GM12878 (cell line): ENCODE measurements at regions not wholly inside any gene's neighbourhood (a gene's known extent, or its start where the extent isn't known, plus 50 kb on each side); places are given as distances from the start of the nearest gene placed in this dataset.

Experiments
- ATAC-seq: fragments of 200-7000 bp; cut with Tn5 transposase; 3 replicates; pipeline ENCODE4 v1.9.1; 2020; ENCODE audit warnings: mild to moderate bottlenecking, moderate library complexity
- BruUV-seq: library from RNA; stranded (reverse); fragments of 400-500 nt; replicated peaks from 2 replicates; lab custom pipeline; 2021; lab: Mats Ljungman, UMichigan
- CTCF ChIA-PET: fragments of 300-600 bp; sonication (Branson Sonifier 250); formaldehyde crosslinking; extraction: SDS; loops from one replicate; lab custom pipeline; 2021; ENCODE audit warnings: inconsistent platforms; lab: Yijun Ruan, JAX
- POLR2A ChIA-PET: fragments of 350-600 bp; formaldehyde crosslinking; extraction: SDS; loops from one replicate; lab custom pipeline; 2021; ENCODE audit warnings: inconsistent platforms; lab: Charles Lee
- RAD21 ChIA-PET: fragments of 300-600 bp; sonication (Branson Sonifier 250); formaldehyde crosslinking; loops from one replicate; lab custom pipeline; 2023; ENCODE audit warnings: antibody characterized with exemption; ENCODE audit not compliant: unreplicated experiment; lab: Charles Lee
- SMC1A ChIA-PET: fragments of 300-600 bp; sonication (Branson Sonifier 250); formaldehyde crosslinking; loops from one replicate; lab custom pipeline; 2023; ENCODE audit not compliant: unreplicated experiment, uncharacterized antibody; lab: Charles Lee
- DNase-seq: peaks from one replicate; pipeline ENCODE4 v3.0.0-alpha.2; 2011; ENCODE audit warnings: low read depth, low spot score
- FAIRE-seq: peaks from 3 replicates; lab custom pipeline; 2011; peaks lifted over from hg19 to GRCh38; lab: Jason Lieb, UNC
- H2AFZ ChIP-seq: 2 replicates; pipeline ENCODE4 v1.6.0; 2011; ENCODE audit warnings: low read depth, low read length, control low read depth; ENCODE audit not compliant: control insufficient read depth
- H3K27ac ChIP-seq: 2 replicates; pipeline ENCODE4 v1.5.1; 2011; ENCODE audit warnings: control low read depth; ENCODE audit not compliant: control insufficient read depth, insufficient read depth
- H3K27me3 ChIP-seq, 2 experiments: replicated peaks in 1 of 2; 2 replicates each; pipeline versions ENCODE4 v1.6.0 to v1.6.1; 2011; ENCODE audit warnings: low read length in 1 of 2; ENCODE audit not compliant: control insufficient read depth in 2 of 2, insufficient read depth in 2 of 2
- H3K36me3 ChIP-seq, 2 experiments: 2 replicates each; pipeline ENCODE4 v1.5.1; 2011; ENCODE audit warnings: low read length in 1 of 2; ENCODE audit not compliant: control insufficient read depth in 2 of 2, insufficient read depth in 2 of 2
- H3K4me1 ChIP-seq: 2 replicates; pipeline ENCODE4 v1.6.1; 2011; ENCODE audit warnings: mild to moderate bottlenecking, low read length, moderate library complexity, mixed read lengths; ENCODE audit not compliant: control insufficient read depth, insufficient read depth
- H3K4me2 ChIP-seq: 2 replicates; pipeline ENCODE4 v1.6.0; 2011; ENCODE audit warnings: control low read depth; ENCODE audit not compliant: control insufficient read depth, insufficient read depth
- H3K4me3 ChIP-seq: fragments of 200-600 bp; sonication (generic); 2 replicates; pipeline ENCODE4 v1.5.1; 2016
- H3K79me2 ChIP-seq: 2 replicates; pipeline ENCODE4 v1.6.0; 2011; ENCODE audit warnings: low read length; ENCODE audit not compliant: control insufficient read depth, insufficient read depth
- H3K9ac ChIP-seq: 2 replicates; pipeline ENCODE4 v1.8.0; 2011; ENCODE audit warnings: low read length, control low read depth, mixed read lengths; ENCODE audit not compliant: control insufficient read depth, insufficient read depth
- H3K9me3 ChIP-seq: replicated peaks from 3 replicates; pipeline ENCODE4 v1.5.1; 2011; ENCODE audit warnings: mild to moderate bottlenecking, low read length; ENCODE audit not compliant: control insufficient read depth, insufficient read depth
- H4K20me1 ChIP-seq: 2 replicates; pipeline ENCODE4 v1.6.0; 2011; ENCODE audit not compliant: control insufficient read depth, insufficient read depth
- ATF7 ChIP-seq: fragments of 450-650 bp; IDR thresholded peaks from 2 replicates; pipeline ENCODE4 v1.6.1; 2016; ENCODE audit warnings: low read depth, mild to moderate bottlenecking
- DPF2 ChIP-seq: fragments of 450-650 bp; IDR thresholded peaks from 2 replicates; pipeline ENCODE4 v1.6.1; 2017; ENCODE audit warnings: mild to moderate bottlenecking
- EGR1 ChIP-seq, 2 experiments: IDR thresholded peaks; 1 replicate in 1 of 2; 2 replicates in 1 of 2; pipeline ENCODE4 v1.6.1; 2011 to 2012; ENCODE audit warnings: low read depth in 2 of 2, low read length in 2 of 2, borderline replicate concordance in 1 of 2, mild to moderate bottlenecking in 1 of 2, moderate library complexity in 1 of 2
- FOS ChIP-seq: IDR thresholded peaks from 3 replicates; pipeline ENCODE4 v1.6.1; 2011; ENCODE audit warnings: borderline replicate concordance; ENCODE audit not compliant: insufficient read length; ENCODE audit errors: extremely low read depth
- GABPA ChIP-seq: IDR thresholded peaks from 2 replicates; pipeline ENCODE4 v1.6.1; 2014; ENCODE audit warnings: antibody characterized with exemption, low read depth, mild to moderate bottlenecking, inconsistent platforms
- HDAC6 ChIP-seq: fragments of 200-600 bp; sonication (generic); IDR thresholded peaks from one replicate; pipeline ENCODE4 v1.8.0; 2017; ENCODE audit warnings: antibody characterized with exemption; ENCODE audit not compliant: unreplicated experiment
- NBN ChIP-seq: fragments of 450-650 bp; IDR thresholded peaks from 2 replicates; pipeline ENCODE4 v1.6.1; 2016
- NFIC ChIP-seq: IDR thresholded peaks from 2 replicates; pipeline ENCODE4 v1.6.1; 2012; ENCODE audit warnings: low read depth, mild to moderate bottlenecking, inconsistent platforms, low read length, moderate library complexity
- NR2C2 ChIP-seq: IDR thresholded peaks from 2 replicates; pipeline ENCODE4 v1.6.1; 2011; ENCODE audit warnings: borderline replicate concordance, low read depth; ENCODE audit not compliant: control insufficient read depth, insufficient read length
- STAT1 ChIP-seq: fragments of 450-650 bp; conservative IDR thresholded peaks from 2 replicates; pipeline ENCODE4 v1.6.1; 2014; ENCODE audit warnings: antibody characterized with exemption, mild to moderate bottlenecking
- TCF3 ChIP-seq: IDR thresholded peaks from 2 replicates; pipeline ENCODE4 v1.6.1; 2012; ENCODE audit warnings: low read depth, mild to moderate bottlenecking, low read length, borderline replicate concordance; ENCODE audit not compliant: insufficient read depth
- WGBS: methylation state at CpG from one replicate; pipeline ENCODE4 v1.1.6; 2016; ENCODE audit warnings: low lambda C conversion rate; ENCODE audit not compliant: insufficient replicate concordance, insufficient coverage; ENCODE audit errors: missing lambda C conversion rate; 5-methylcytosine and 5-hydroxymethylcytosine counted together
- in situ Hi-C: fragments of 300-500 bp; cut with MboI; formaldehyde crosslinking; loops from 9 replicates; pipeline ENCODE4 v1.14.3; 2018; ENCODE audit warnings: mixed read lengths
- intact Hi-C: fragments of 100-400 bp; cut with micrococcal nuclease; formaldehyde crosslinking; loops from one replicate; pipeline ENCODE4 v1.14.2; 2022; ENCODE audit not compliant: unreplicated experiment
- TF ChIP-seq, protein P1 (sequence below): IDR thresholded peaks from 2 replicates; pipeline ENCODE4 v1.6.1; 2011; ENCODE audit warnings: low read depth, low read length, improper control_type of control experiment, borderline replicate concordance
- TF ChIP-seq, protein P2 (sequence below): IDR thresholded peaks from 2 replicates; pipeline ENCODE4 v1.6.1; 2012; ENCODE audit warnings: mild to moderate bottlenecking, low read depth, low read length

DNA sequence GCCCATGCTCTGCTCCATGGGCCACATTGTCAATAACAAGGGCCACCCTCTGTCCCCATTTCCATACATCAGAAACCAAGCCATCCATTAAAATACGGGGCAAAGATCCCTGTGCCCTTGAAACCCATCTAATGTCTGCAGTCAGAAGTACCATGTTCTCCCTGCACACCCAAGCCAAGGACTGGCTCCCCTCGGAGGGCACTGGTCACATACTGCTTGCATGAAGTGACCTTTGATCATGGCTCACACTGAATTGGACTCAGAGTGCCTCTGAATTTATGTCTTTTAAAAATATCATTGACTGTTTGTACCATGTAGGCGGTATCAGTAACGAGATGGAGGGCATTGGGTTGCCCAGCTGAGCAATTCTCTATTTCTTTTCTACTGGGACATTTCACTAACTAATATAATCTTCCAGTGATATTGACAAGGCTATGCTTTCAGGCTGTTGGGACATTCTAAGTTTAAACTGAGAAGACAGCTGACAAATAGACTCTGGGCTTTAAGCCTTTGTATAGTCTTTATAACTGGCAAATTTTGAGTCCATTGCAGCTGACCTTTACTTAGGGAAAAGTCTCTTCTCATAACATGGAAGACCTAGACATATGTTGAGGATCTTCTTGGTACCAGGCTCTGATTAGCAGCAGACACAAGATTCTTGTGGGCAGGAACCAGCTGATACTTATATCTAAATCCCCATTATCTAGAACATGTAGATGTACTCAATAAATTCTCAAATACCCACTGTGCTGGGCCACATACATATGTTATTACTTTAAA, 214.3 kb downstream of the MYCN start (continued):
- TF ChIP-seq HDAC6, result no peak
- TF ChIP-seq GABPA, result no peak
- no peak for TF ChIP-seq NBN
- no peak for TF ChIP-seq FOS
- no peak for TF ChIP-seq STAT1
- no peak for TF ChIP-seq TCF3
- TF ChIP-seq ATF7, result no peak

DNA sequence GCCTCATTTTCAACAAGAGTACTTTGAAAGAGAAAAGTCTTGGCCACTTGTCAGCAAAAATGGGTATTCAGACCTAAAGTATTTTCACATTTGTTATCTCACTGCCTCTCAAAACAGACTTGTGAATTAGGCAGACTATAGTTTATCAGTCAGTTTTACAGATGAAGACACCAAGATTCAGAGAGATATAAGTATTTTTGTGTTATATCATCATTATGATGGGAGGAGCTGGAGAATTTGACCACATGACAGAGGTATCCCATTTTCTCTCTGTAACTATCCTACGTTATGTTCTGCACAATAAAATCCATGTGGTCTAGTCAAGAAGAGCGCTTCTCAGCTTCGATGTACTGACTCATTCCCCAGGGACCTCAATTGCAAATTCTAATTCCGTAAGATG, 213.7 kb downstream of the MYCN start:
- in situ Hi-C loops, result no loop called here
- intact Hi-C loops, result no loop called here
- DNase-seq, result no peak
- TF ChIP-seq, protein P1, sequence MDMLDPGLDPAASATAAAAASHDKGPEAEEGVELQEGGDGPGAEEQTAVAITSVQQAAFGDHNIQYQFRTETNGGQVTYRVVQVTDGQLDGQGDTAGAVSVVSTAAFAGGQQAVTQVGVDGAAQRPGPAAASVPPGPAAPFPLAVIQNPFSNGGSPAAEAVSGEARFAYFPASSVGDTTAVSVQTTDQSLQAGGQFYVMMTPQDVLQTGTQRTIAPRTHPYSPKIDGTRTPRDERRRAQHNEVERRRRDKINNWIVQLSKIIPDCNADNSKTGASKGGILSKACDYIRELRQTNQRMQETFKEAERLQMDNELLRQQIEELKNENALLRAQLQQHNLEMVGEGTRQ, result no peak
- no peak for TF ChIP-seq EGR1 (IDR thresholded peaks at IDR 0.05; ENCODE audit: borderline replicate concordance in 1 of 2, low read depth in 2 of 2, low read length in 2 of 2)
- TF ChIP-seq NR2C2, result no peak
- no peak for TF ChIP-seq FOS
- TF ChIP-seq, protein P2, sequence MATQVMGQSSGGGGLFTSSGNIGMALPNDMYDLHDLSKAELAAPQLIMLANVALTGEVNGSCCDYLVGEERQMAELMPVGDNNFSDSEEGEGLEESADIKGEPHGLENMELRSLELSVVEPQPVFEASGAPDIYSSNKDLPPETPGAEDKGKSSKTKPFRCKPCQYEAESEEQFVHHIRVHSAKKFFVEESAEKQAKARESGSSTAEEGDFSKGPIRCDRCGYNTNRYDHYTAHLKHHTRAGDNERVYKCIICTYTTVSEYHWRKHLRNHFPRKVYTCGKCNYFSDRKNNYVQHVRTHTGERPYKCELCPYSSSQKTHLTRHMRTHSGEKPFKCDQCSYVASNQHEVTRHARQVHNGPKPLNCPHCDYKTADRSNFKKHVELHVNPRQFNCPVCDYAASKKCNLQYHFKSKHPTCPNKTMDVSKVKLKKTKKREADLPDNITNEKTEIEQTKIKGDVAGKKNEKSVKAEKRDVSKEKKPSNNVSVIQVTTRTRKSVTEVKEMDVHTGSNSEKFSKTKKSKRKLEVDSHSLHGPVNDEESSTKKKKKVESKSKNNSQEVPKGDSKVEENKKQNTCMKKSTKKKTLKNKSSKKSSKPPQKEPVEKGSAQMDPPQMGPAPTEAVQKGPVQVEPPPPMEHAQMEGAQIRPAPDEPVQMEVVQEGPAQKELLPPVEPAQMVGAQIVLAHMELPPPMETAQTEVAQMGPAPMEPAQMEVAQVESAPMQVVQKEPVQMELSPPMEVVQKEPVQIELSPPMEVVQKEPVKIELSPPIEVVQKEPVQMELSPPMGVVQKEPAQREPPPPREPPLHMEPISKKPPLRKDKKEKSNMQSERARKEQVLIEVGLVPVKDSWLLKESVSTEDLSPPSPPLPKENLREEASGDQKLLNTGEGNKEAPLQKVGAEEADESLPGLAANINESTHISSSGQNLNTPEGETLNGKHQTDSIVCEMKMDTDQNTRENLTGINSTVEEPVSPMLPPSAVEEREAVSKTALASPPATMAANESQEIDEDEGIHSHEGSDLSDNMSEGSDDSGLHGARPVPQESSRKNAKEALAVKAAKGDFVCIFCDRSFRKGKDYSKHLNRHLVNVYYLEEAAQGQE, result no peak
- no peak for TF ChIP-seq DPF2
- TF ChIP-seq NFIC, result no peak

More for the DNA sequence above, 213.7 kb downstream of the MYCN start:
- no peaks in the 10 kb centered on the region for H3K9me3 ChIP-seq
- CTCF ChIA-PET, result no interaction called here
- RAD21 ChIA-PET, result no interaction called here
- H3K4me1 ChIP-seq, result no peaks in the 10 kb centered on the region
- SMC1A ChIA-PET, result no interaction called here
- no peaks in the 10 kb centered on the region for H4K20me1 ChIP-seq
- H2AFZ ChIP-seq, result no peak overlapping the region
- H3K9ac ChIP-seq, result no peak overlapping the region
- no peaks in the 10 kb centered on the region for H3K27me3 ChIP-seq
- POLR2A ChIA-PET, result no interaction called here
- no TSS peak for BruUV-seq
- ATAC-seq (no peak), FAIRE-seq (no peak)
- no peaks in the 10 kb centered on the region for H3K36me3 ChIP-seq
- no peak overlapping the region for H3K4me3 ChIP-seq
- no peak overlapping the region for H3K27ac ChIP-seq
- no peaks in the 10 kb centered on the region for H3K79me2 ChIP-seq
- 8% methylated on average over 4 of the region's 4 CpGs for WGBS
- no peak overlapping the region for H3K4me2 ChIP-seq
